ENCODE measurements at regions not wholly inside any gene's neighbourhood (a gene's known extent, or its start where the extent isn't known, plus 50 kb on each side); places are given as distances from the start of the nearest gene placed in this dataset.
A peak's percentile ranks its signal among the peaks of the same experiment; 100 is the strongest.

DNA sequence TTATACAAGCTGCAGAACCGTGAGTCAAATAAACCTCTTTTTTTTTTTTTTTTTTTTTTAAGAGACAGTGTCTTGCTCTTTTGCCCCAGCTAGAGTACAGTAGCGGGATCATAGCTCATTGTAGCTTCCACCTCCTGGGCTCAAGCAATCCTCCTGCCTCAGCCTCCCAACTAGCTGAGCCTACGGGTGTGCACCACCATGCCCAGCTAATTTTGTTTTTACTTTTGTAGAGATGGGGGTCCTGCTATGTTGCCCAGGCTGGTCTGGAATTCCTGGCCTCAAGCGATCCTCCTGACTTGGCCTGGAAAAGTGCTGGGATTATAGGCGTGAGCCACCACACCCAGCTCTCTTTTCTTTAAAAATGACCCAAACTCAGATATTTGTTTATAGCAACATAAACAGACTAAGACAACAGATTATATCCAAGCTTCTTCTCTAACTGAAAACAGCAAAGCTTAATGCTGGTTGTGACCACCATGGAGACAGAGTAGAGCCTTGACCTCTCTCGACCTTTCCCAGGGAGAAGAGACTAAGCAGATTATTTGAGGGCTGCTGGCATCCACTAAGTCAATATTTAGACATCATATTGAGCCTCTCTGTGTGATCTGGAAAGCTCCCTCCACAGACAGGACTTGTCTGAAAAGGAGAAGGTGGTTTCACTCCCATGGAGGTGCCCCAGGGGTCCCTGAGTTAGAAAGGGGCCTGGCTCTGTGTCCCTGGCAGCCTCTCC, 150.0 kb downstream of the KCTD15 start:
- DNase-seq (ENCODE audit: low read depth in 2 of 3, low spot score in 2 of 3): no peak

DNA sequence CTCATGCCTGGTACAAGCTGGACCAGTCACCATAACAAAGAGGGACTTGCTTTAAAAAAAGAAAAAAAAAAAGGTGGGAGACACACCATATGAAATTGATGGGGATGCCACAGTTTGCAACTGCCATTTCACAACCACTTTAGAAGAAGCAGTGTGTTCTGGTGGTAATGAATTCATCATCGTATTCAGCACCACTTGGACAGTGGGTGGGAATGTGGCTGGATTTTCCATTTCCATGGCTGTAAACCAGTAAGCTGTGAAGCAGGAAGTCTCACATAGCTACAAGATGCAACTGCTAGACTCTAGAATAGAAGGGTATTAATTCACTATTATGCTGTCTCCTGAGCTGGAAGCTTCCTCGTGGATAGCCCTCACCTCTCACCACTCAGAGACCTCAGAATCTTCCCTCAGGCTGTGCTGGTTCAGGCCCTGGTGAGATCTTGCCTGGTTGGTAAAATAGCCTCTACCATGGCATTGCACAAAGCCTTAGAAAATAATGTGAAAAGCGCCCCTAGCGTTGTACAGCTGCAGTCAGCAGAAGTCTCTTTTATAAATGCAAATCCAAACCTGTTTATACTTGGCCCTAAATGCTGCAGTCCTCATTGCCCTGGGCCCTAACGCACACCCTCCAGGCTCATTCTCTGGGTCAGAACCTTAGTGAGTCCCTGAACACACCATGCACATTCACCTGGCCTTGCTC, 150.7 kb downstream of the KCTD15 start:
- DNase-seq (ENCODE audit: low read depth in 2 of 3, low spot score in 2 of 3): no peak

- no peak for DNase-seq (ENCODE audit: low read depth in 2 of 3, low spot score in 2 of 3)
Observed at GRCh38 chr19:33948651-33949335, 152.1 kb downstream of the KCTD15 start.

DNA sequence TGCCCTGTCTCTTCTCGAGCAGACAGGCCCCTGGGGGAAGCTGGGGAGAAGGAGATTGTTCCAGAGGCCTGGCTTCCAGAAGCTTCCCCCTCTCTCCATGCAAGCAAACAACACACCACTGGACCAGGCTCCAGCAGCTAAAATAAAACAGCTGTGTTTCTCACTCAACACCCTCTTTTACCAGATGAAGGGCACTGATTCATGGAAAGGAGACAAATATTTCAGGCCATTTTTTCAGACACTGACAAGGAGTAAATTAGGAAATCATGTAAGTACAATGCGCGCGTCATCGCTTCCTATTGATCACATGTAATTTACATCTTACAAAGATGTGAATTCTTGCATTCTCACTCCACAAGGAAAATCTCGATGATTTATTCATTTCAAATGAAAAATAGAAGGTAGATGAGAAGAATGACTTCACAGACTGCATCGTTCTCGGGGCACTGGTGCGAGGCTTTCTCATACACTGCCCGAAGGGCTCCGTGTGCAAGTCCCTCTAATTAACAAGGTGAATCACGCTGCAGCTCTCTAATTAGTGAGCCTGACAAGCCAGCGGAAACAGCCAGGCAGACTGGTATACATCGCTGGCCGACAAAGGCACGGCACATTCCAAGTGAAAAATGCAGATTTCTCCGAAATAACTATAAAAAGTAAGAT, 153.6 kb downstream of the KCTD15 start:
- no peak for DNase-seq (ENCODE audit: low read depth in 2 of 3, low spot score in 2 of 3)

- no peak for DNase-seq (ENCODE audit: low read depth in 2 of 3, low spot score in 2 of 3)
Observed at GRCh38 chr19:33953023-33953422, 156.4 kb downstream of the KCTD15 start.

GRCh38 chr19:33953592-33953991, 156.9 kb downstream of the KCTD15 start:
- DNase-seq (ENCODE audit: low read depth in 2 of 3, low spot score in 2 of 3): peak in 1 of 3 donors; percentile 1

DNA sequence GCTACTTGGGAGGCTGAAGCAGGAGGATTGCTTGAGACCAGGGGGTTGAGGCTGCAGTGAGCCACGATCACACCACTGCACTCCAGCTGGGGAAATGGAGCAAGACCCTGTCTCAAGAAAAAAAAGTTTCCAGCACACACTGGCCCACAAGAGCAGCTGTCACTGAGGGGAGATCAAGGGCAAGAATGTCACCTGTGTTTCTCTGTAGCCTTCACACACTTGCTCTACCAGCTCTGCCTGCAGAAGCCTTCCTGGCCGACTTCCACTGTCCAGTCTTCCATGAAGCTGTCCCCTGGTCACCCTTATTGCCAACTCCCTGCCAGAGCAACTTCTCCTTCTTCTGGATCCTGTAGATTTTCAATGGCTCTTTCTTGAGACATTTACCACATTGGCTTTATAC, 158.0 kb downstream of the KCTD15 start:
- no peak for DNase-seq (ENCODE audit: low read depth in 2 of 3, low spot score in 2 of 3)

DNA sequence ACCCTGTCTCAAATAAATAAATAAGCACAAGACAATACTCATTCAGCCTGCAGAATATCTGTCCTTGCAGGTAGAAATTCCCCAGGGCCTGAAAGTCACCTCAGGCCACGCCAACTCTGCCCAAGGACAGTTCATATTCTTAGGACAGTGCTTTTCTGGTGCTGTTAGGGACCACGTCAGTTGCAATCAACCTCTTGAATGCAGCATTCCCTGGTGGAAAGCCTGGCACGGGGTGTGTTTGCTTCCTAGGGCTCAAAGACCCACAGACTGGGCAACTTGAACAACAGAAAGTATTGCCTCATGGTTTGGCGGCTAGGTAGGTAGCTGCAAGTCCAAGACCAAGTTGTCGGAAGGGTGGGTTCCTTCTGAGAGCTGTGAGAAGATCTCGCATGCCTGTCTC, 160.3 kb downstream of the KCTD15 start:
- DNase-seq (ENCODE audit: low read depth in 2 of 3, low spot score in 2 of 3): no peak

DNA sequence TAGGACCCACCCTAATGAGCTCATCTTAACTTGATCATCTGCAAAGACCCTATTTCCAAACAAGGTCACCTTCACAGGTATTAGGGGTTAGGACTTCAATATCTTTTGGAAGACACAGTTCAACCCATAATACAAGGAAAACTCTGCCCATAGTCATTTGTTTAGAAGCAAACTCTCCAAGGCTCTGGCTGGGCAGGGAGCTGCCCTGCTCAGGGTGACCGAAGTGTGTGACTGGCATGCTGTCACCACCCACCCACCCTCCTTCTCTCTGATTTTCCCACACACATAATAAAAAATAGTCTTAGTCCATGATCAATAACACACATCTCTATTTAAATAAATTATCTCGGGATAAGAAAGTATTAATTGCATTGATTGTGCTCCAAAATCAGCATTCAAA, 161.1 kb downstream of the KCTD15 start:
- DNase-seq (ENCODE audit: low read depth in 2 of 3, low spot score in 2 of 3): no peak

DNA sequence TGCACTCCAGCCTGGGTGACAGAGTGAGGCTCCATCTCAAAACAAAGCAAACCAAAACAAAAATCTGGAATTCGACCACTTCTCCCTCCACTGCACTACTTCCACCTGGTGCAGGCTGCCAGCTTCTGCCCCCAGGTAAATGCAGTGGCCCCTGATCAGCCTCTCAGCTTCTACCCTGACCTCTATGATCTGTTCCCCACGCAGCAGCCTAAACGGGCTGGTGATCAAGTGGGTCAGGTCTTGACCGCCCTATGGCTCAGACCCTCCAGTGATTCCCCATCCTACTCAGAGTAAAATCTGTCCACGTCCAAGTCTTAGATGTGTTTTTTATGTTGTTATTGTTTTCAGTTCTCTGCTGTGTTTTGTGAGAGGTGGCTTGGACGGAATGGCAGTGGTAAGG, 163.9 kb downstream of the KCTD15 start:
- DNase-seq (ENCODE audit: low read depth in 2 of 3, low spot score in 2 of 3): no peak

DNA sequence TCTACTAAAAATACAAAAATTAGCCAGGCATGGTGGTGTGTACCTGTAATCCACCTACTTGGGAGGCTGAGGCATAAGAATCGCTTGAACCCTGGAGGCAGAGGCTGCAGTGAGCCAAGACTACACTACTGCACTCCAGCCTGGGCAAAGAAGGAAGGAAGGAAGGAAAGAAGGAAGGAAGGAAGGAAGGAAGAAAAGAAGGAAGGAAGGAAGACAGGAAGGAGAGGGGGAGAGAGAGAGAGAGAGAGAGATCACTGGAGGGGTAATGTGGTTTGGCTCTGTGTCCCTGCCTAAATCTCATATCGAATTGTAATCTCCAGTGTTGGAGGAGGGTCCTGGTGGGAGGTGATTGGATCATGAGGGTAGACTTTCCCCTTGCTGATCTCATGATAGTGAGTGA, 165.5 kb downstream of the KCTD15 start:
- DNase-seq (ENCODE audit: low read depth in 2 of 3, low spot score in 2 of 3): no peak

DNA sequence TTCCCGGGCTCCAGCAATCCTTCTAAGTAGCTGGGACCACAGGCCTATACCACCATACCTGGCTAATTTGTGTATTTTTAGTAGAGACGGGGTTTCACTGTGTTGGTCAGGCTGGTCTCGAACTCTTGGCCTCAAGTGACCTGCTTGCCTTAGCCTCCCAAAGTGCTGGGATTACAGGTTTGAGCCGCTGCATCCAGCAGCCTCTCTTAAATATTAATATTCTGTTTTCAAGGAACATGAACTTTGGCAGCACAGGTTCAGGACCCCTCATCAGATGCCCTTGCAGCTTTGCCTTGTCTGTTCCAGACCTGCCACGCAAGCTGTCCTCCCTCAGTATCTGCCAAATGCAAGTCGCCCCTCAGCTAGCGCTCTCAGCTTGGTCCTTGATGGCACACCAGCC, 166.8 kb downstream of the KCTD15 start:
- no peak for DNase-seq (ENCODE audit: low read depth in 2 of 3, low spot score in 2 of 3)

GRCh38 chr19:33971073-33971472, 174.4 kb downstream of the KCTD15 start:
- DNase-seq (ENCODE audit: low read depth in 2 of 3, low spot score in 2 of 3): no peak

GRCh38 chr19:33977756-33978685, 181.4 kb downstream of the KCTD15 start:
- no peak for DNase-seq (ENCODE audit: low read depth in 2 of 3, low spot score in 2 of 3)

DNA sequence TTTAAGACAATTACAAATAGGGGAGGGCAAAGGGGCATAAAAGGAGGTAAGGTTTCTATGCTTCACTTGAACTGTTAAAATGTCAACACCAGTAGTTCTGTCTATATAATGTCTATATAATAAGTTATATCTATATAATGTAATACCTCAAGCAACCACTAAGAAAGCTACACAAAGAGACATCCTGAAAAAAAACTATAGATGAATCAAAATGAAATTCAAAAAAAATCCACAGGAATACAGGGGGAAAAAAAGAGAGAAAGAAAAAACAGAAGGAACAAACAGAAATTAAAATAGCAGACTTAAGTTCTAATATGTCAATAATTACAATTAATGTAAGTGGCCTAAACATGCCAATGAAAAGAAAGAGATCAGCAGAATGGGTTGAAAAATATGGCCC, 186.0 kb downstream of the KCTD15 start:
- no peak for DNase-seq (ENCODE audit: low read depth in 2 of 3, low spot score in 2 of 3)

- DNase-seq (ENCODE audit: low read depth in 2 of 3, low spot score in 2 of 3): no peak
Observed at GRCh38 chr19:33988601-33989000, 183.7 kb upstream of the LSM14A start.

- DNase-seq (ENCODE audit: low read depth in 2 of 3, low spot score in 2 of 3): no peak
Observed at GRCh38 chr19:33997690-33998089, 174.6 kb upstream of the LSM14A start.

- no peak for DNase-seq (ENCODE audit: low read depth in 2 of 3, low spot score in 2 of 3)
Observed at GRCh38 chr19:33998302-33998701, 174.0 kb upstream of the LSM14A start.

DNA sequence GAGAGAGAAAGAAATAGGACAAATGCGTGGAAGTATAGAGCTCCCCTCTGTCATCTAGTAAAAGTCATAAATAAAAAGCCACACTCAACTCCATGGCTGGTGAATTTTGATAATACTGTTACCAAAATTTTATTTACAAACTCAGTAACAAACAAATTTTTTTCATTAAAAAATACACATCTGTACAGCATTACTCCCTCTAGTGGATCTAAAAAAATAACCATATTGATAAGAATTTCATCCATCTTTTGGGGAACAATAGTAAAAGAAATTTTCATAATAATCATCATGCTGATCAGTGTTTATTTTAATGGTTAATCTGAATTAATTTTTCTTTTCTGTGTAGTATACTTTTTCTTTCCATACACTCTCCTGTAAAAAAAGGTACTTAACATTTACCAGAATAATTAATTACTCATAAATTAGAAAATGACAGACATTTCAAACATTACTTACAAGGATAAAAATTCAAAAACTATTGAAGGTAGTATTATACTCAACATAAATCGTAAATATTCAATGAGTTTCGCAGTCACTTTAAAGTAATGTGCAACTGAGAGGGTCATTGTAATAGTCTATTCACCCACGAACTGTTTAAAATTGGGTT, 173.5 kb upstream of the LSM14A start:
- DNase-seq (ENCODE audit: low read depth in 2 of 3, low spot score in 2 of 3): peak in 1 of 3 donors; percentile 41

DNA sequence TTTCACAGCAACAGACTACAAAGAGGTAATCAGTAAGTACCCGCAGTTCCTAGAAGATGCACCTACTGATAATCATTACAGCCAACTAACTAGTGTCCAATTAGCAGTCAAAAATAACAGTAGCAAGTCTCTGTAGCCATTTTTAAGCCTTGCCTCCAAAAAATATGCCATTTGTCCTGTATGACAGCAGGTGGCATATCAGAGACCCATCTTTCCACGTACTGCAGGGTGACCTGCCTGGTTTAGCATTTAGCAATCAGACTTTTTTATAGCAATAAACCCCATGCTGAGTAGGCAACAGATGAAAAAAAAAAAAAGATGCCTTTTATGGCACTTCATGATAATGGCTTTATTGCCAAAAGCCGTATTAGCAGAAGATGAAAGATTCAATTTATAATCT, 155.3 kb upstream of the LSM14A start:
- DNase-seq (ENCODE audit: low read depth in 2 of 3, low spot score in 2 of 3): no peak
